ENCODE measurements at regions not wholly inside any gene's neighbourhood (a gene's known extent, or its start where the extent isn't known, plus 50 kb on each side); places are given as distances from the start of the nearest gene placed in this dataset.
"Not testable (repeated sequence)": the region's sequence is repeated elsewhere in the genome, so short reads cannot be mapped to it uniquely, and the experiment has no call there.

GRCh38 chr5:117587111-117587510, 1012.5 kb upstream of the SEMA6A start:
- DNase-seq = no peak

GRCh38 chr5:117568622-117569021, 994.0 kb upstream of the SEMA6A start:
- no peak for DNase-seq

GRCh38 chr5:117568126-117568525, 993.5 kb upstream of the SEMA6A start:
- no peak for DNase-seq

GRCh38 chr5:117562647-117563046, 988.0 kb upstream of the SEMA6A start:
- no peak for DNase-seq

- DNase-seq = no peak
Observed at GRCh38 chr5:117561531-117561930, 986.9 kb upstream of the SEMA6A start.

GRCh38 chr5:117559005-117559844, 984.6 kb upstream of the SEMA6A start:
- no peak for DNase-seq

GRCh38 chr5:117551236-117551635, 976.6 kb upstream of the SEMA6A start:
- no peak for DNase-seq

- no peak for DNase-seq
Observed at GRCh38 chr5:117547192-117547591, 972.6 kb upstream of the SEMA6A start.

GRCh38 chr5:117539692-117540091, 965.1 kb upstream of the SEMA6A start:
- no peak for DNase-seq

GRCh38 chr5:117533792-117534191, 959.2 kb upstream of the SEMA6A start:
- no peak for DNase-seq

GRCh38 chr5:117533051-117533670, 958.5 kb upstream of the SEMA6A start:
- DNase-seq = not testable (repeated sequence)

GRCh38 chr5:117519957-117520500, 945.4 kb upstream of the SEMA6A start:
- DNase-seq = no peak

- DNase-seq = no peak
Observed at GRCh38 chr5:117504305-117504704, 929.7 kb upstream of the SEMA6A start.

- DNase-seq = no peak
Observed at GRCh38 chr5:117497601-117498000, 923.0 kb upstream of the SEMA6A start.

- DNase-seq = no peak
Observed at GRCh38 chr5:117496801-117497200, 922.2 kb upstream of the SEMA6A start.

- DNase-seq = no peak
Observed at GRCh38 chr5:117494188-117494587, 919.6 kb upstream of the SEMA6A start.

GRCh38 chr5:117488976-117489500, 914.4 kb upstream of the SEMA6A start:
- DNase-seq = no peak

GRCh38 chr5:117487556-117487955, 912.9 kb upstream of the SEMA6A start:
- DNase-seq = no peak

- no peak for DNase-seq
Observed at GRCh38 chr5:117486879-117487391, 912.3 kb upstream of the SEMA6A start.

GRCh38 chr5:117486261-117486660, 911.6 kb upstream of the SEMA6A start:
- no peak for DNase-seq

GRCh38 chr5:117475919-117476318, 901.3 kb upstream of the SEMA6A start:
- no peak for DNase-seq

GRCh38 chr5:117473165-117473564, 898.5 kb upstream of the SEMA6A start:
- DNase-seq = no peak

- DNase-seq = no peak
Observed at GRCh38 chr5:117463881-117464570, 889.4 kb upstream of the SEMA6A start.

Measured in hematopoietic multipotent progenitor cell treated with erythropoietin and hydrocortisone succinate and interleukin-3 and kit ligand, for 6 days (in vitro differentiated cells).